Neuronal stem cell (in vitro differentiated cells): ENCODE measurements at regions not wholly inside any gene's neighbourhood (a gene's known extent, or its start where the extent isn't known, plus 50 kb on each side); places are given as distances from the start of the nearest gene placed in this dataset.

Experiments used
- DNase-seq: peaks from one replicate; pipeline ENCODE4 v3.0.0-alpha.2; 2013; ENCODE audit warnings: low spot score
- H2AFZ ChIP-seq: one replicate; pipeline ENCODE4 v1.6.1; 2013; ENCODE audit warnings: mild to moderate bottlenecking, low read length, inconsistent platforms
- H2AK5ac ChIP-seq: 2 replicates; pipeline ENCODE4 v1.6.1; 2013; ENCODE audit warnings: low read depth, mild to moderate bottlenecking, inconsistent platforms, low read length, moderate library complexity, mixed read lengths
- H2BK120ac ChIP-seq: 2 replicates; pipeline ENCODE4 v1.6.1; 2013; ENCODE audit warnings: low read depth, mild to moderate bottlenecking, inconsistent platforms, low read length, moderate library complexity, mixed read lengths
- H2BK12ac ChIP-seq: one replicate; pipeline ENCODE4 v1.6.1; 2013; ENCODE audit warnings: low read length, inconsistent platforms
- H2BK15ac ChIP-seq: 2 replicates; pipeline ENCODE4 v1.6.1; 2013; ENCODE audit warnings: mild to moderate bottlenecking, low read length, inconsistent platforms, mixed read lengths
- H2BK5ac ChIP-seq: one replicate; pipeline ENCODE4 v1.6.1; 2013; ENCODE audit warnings: inconsistent platforms, mild to moderate bottlenecking, low read length, moderate library complexity
- H3K14ac ChIP-seq: one replicate; pipeline ENCODE4 v1.6.1; 2013; ENCODE audit warnings: low read length, inconsistent platforms
- H3K18ac ChIP-seq: 2 replicates; pipeline ENCODE4 v1.6.1; 2013; ENCODE audit warnings: low read length, inconsistent platforms
- H3K23ac ChIP-seq: 2 replicates; pipeline ENCODE4 v1.6.1; 2013; ENCODE audit warnings: low read depth, mild to moderate bottlenecking, mixed read lengths, low read length, inconsistent platforms; ENCODE audit not compliant: poor library complexity
- H3K27ac ChIP-seq: replicated peaks from 3 replicates; pipeline ENCODE4 v1.5.1; 2013; ENCODE audit warnings: low read length, inconsistent platforms
- H3K27me3 ChIP-seq, 3 experiments: 2 replicates each; pipeline ENCODE4 v1.6.1; 2013; ENCODE audit warnings: low read length in 3 of 3, mild to moderate bottlenecking in 2 of 3, inconsistent platforms in 1 of 3, low read depth in 1 of 3, mixed read lengths in 1 of 3, moderate library complexity in 1 of 3; ENCODE audit not compliant: control insufficient read depth in 3 of 3, insufficient read depth in 3 of 3
- H3K36me3 ChIP-seq, 2 donors: replicated peaks in 1 of 2; 2 replicates each; pipeline ENCODE4 v1.6.1; 2013; ENCODE audit warnings: low read length in 2 of 2; ENCODE audit not compliant: control insufficient read depth in 2 of 2, insufficient read depth in 2 of 2
- H3K4ac ChIP-seq: 2 replicates; pipeline ENCODE4 v1.6.1; 2013; ENCODE audit warnings: inconsistent platforms, mild to moderate bottlenecking, low read length, moderate library complexity
- H3K4me1 ChIP-seq, 2 donors: 1 replicate in 1 of 2; 2 replicates in 1 of 2; pipeline ENCODE4 v1.6.1; 2013; ENCODE audit warnings: low read length in 2 of 2, low read depth in 1 of 2; ENCODE audit not compliant: control insufficient read depth in 2 of 2, insufficient read depth in 1 of 2
- H3K4me2 ChIP-seq: one replicate; pipeline ENCODE4 v1.6.1; 2013; ENCODE audit warnings: mild to moderate bottlenecking, low read length, inconsistent platforms; ENCODE audit not compliant: insufficient read depth, poor library complexity, severe bottlenecking
- H3K4me3 ChIP-seq, 2 donors: 2 replicates each; pipeline ENCODE4 v1.5.1; 2013; ENCODE audit warnings: low read length in 2 of 2, mild to moderate bottlenecking in 2 of 2, inconsistent platforms in 1 of 2, moderate library complexity in 1 of 2
- H3K79me1 ChIP-seq: one replicate; pipeline ENCODE4 v1.6.1; 2013; ENCODE audit warnings: low read depth, mild to moderate bottlenecking, inconsistent platforms, low read length, moderate library complexity
- H3K9ac ChIP-seq: one replicate; pipeline ENCODE4 v1.6.1; 2013; ENCODE audit warnings: mild to moderate bottlenecking, low read depth, low read length, inconsistent platforms; ENCODE audit not compliant: poor library complexity
- H3K9me3 ChIP-seq, 2 donors: replicated peaks in 1 of 2; 2 replicates each; pipeline versions ENCODE3 to v1.6.1; 2013; ENCODE audit warnings: low read length in 2 of 2, mild to moderate bottlenecking in 2 of 2, inconsistent platforms in 1 of 2, low read depth in 1 of 2, mixed read lengths in 1 of 2, moderate library complexity in 1 of 2; ENCODE audit not compliant: control insufficient read depth in 2 of 2, insufficient read depth in 1 of 2
- H4K8ac ChIP-seq: one replicate; pipeline ENCODE4 v1.6.1; 2013; ENCODE audit warnings: low read depth, mild to moderate bottlenecking, inconsistent platforms, low read length, moderate library complexity
- H4K91ac ChIP-seq: one replicate; pipeline ENCODE4 v1.6.1; 2013; ENCODE audit warnings: low read length, low read depth, mild to moderate bottlenecking, inconsistent platforms; ENCODE audit not compliant: poor library complexity
- WGBS, 2 donors: extraction: QIAGEN DNeasy Blood & Tissue Kit; methylation state at CpG; one replicate each; pipeline ENCODE4 v1.1.7; 2013; ENCODE audit warnings: missing lambda C conversion rate in 2 of 2, mixed read lengths in 1 of 2; ENCODE audit not compliant: insufficient read length in 2 of 2, insufficient replicate concordance in 1 of 2; ENCODE audit errors: extremely low coverage in 2 of 2; 5-methylcytosine and 5-hydroxymethylcytosine counted together

DNA sequence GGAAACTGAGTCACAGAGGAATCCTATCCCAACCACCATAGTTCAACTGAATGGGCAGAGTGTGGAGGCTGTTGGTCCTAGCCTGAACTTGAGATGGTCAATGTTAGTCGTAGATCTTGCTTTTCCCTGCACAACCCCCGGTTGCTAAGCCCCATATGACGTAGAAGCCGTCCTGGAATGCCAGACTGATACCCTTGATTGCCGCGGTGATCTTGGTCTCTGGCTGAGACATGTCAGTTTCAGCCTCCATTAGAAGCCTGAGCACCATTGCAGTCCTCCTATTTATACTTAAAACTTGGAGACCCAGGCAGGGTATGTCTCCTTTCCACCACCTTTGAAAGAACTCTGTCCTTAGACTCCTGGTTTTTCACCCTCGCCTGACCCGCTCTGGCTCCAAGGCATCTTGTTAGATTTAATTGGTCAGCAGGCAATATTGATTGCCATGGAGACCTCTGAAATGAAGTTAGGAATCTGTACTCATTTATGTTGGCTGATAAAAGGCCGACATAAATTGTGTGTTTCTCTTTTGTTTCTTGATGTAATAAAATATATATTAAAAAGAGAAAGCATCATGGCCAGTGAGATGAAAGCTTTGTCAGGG is 53.4 kb downstream of the RPLP1 start:
- no peak overlapping the region for H4K8ac ChIP-seq
- H3K9me3 ChIP-seq = no peaks in the 10 kb centered on the region
- H3K4me1 ChIP-seq = peaks cover 0 to 3% of the 10 kb centered on the region in 2 donors
- no peak overlapping the region for H3K4ac ChIP-seq
- H3K9ac ChIP-seq = no peak overlapping the region
- no peak overlapping the region for H3K23ac ChIP-seq
- H2AK5ac ChIP-seq = no peak overlapping the region
- no CpG with 5 or more reads among the region's 9 CpGs for WGBS, 2 donors
- H2BK120ac ChIP-seq = no peak overlapping the region
- H2AFZ ChIP-seq = no peak overlapping the region
- H2BK15ac ChIP-seq = no peak overlapping the region
- no peak overlapping the region for H3K18ac ChIP-seq
- no peak overlapping the region for H2BK12ac ChIP-seq
- H3K27ac ChIP-seq = no peak overlapping the region
- no peaks in the 10 kb centered on the region for H3K36me3 ChIP-seq
- no peak overlapping the region for H3K14ac ChIP-seq
- no peak overlapping the region for H3K4me3 ChIP-seq
- no peak overlapping the region for H3K4me2 ChIP-seq
- H3K27me3 ChIP-seq = no peaks in the 10 kb centered on the region
- H3K79me1 ChIP-seq = no peaks in the 10 kb centered on the region
- no peak for DNase-seq
- H2BK5ac ChIP-seq = no peak overlapping the region
- no peak overlapping the region for H4K91ac ChIP-seq

DNA sequence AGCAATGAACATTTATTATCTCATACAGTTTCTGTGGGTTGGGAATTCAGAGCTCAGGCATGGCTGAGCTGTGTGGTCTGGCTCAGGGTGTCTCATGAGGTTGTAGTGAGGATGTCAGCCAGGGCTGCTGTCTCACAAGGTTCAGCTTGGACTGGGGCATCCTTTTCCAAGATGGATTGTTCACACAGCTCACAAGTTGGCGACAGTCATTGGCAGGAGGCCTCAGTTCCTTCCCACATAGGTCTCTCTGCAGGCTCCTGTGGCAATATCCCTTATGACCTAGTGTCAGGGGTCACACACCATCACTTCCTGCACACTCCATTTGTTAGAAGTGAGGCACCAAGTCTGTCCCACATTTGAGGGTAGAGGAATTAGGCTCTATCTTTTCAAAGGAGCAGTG is 56.0 kb downstream of the RPLP1 start:
- no peaks in the 10 kb centered on the region for H3K36me3 ChIP-seq
- H3K14ac ChIP-seq = no peak overlapping the region
- H3K4ac ChIP-seq = no peak overlapping the region
- H3K79me1 ChIP-seq = no peaks in the 10 kb centered on the region
- no peak overlapping the region for H2AK5ac ChIP-seq
- H3K27ac ChIP-seq = no peak overlapping the region
- DNase-seq = no peak
- H3K9me3 ChIP-seq = no peaks in the 10 kb centered on the region
- H2BK15ac ChIP-seq = no peak overlapping the region
- peaks cover 0 to 3% of the 10 kb centered on the region in 2 donors for H3K4me1 ChIP-seq
- no peak overlapping the region for H2BK12ac ChIP-seq
- no peak overlapping the region for H4K91ac ChIP-seq
- H3K4me2 ChIP-seq = no peak overlapping the region
- H3K9ac ChIP-seq = no peak overlapping the region
- WGBS, 2 donors = no CpG with 5 or more reads among the region's 1 CpG
- no peak overlapping the region for H3K18ac ChIP-seq
- H3K27me3 ChIP-seq = no peaks in the 10 kb centered on the region
- no peak overlapping the region for H2BK5ac ChIP-seq
- H3K23ac ChIP-seq = no peak overlapping the region
- no peak overlapping the region for H2BK120ac ChIP-seq
- no peak overlapping the region for H4K8ac ChIP-seq
- H3K4me3 ChIP-seq = no peak overlapping the region
- H2AFZ ChIP-seq = no peak overlapping the region

DNA sequence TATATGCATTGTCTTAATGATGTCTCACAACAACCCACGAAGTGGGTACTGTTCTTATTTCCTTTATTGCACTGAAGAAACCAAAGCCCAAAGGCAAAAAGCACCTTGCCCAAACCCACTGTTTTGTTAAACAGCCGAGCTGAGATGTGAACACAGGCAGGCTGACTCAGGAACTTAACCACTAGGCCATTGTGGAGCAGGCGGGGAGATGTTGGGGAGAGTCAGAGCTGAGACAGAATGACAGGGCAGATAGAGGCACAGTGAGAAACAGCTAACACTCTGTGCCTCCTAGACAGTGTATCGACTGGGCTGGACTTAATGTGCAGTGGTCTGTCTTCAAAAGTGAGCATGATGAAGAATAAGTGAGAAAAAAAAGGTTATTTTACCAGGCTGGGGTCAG is 56.5 kb downstream of the RPLP1 start:
- no peak overlapping the region for H2BK5ac ChIP-seq
- no peak overlapping the region for H2AFZ ChIP-seq
- no peak overlapping the region for H2AK5ac ChIP-seq
- H2BK120ac ChIP-seq = no peak overlapping the region
- no peaks in the 10 kb centered on the region for H3K36me3 ChIP-seq
- H4K91ac ChIP-seq = no peak overlapping the region
- no peak overlapping the region for H3K9ac ChIP-seq
- DNase-seq = no peak
- no peak overlapping the region for H3K23ac ChIP-seq
- H3K79me1 ChIP-seq = no peaks in the 10 kb centered on the region
- no peak overlapping the region for H4K8ac ChIP-seq
- no peak overlapping the region for H3K4me3 ChIP-seq
- whole genome bisulfite sequencing, 2 donors = no CpG with 5 or more reads among the region's 4 CpGs
- no peak overlapping the region for H2BK12ac ChIP-seq
- H3K4me1 ChIP-seq = peaks cover 0 to 3% of the 10 kb centered on the region in 2 donors
- H3K4me2 ChIP-seq = no peak overlapping the region
- no peak overlapping the region for H3K18ac ChIP-seq
- no peak overlapping the region for H2BK15ac ChIP-seq
- H3K27ac ChIP-seq = no peak overlapping the region
- no peak overlapping the region for H3K14ac ChIP-seq
- no peaks in the 10 kb centered on the region for H3K27me3 ChIP-seq
- no peaks in the 10 kb centered on the region for H3K9me3 ChIP-seq
- no peak overlapping the region for H3K4ac ChIP-seq

DNA sequence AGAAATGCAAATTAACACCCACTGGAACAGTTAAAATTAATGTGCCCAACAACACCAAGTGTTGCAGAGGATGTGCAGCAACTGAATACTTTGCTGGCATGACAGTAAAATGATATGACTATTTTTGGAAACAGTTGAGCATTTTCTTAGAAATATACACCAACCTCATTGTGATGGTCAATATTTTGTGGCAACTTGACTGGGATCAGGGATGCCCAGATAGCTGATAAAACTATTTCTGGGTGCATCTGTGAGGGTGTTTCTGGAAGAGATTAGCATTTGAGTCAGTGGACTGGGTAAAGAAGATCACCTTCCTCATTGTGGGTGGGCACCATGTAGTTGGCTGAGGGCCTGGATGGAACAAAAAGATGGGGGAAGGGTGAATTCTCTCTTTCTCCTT is 57.9 kb downstream of the RPLP1 start:
- H3K4me3 ChIP-seq = no peak overlapping the region
- H4K91ac ChIP-seq = no peak overlapping the region
- no peak overlapping the region for H3K4ac ChIP-seq
- no peak overlapping the region for H3K14ac ChIP-seq
- no peak overlapping the region for H3K27ac ChIP-seq
- no peak overlapping the region for H2BK15ac ChIP-seq
- no peak for DNase-seq
- no peak overlapping the region for H3K18ac ChIP-seq
- H3K4me2 ChIP-seq = no peak overlapping the region
- H2BK120ac ChIP-seq = no peak overlapping the region
- H2AFZ ChIP-seq = no peak overlapping the region
- H3K9me3 ChIP-seq = no peaks in the 10 kb centered on the region
- no peak overlapping the region for H4K8ac ChIP-seq
- H3K4me1 ChIP-seq = peaks cover 0 to 3% of the 10 kb centered on the region in 2 donors
- H2BK5ac ChIP-seq = no peak overlapping the region
- H2AK5ac ChIP-seq = no peak overlapping the region
- no peak overlapping the region for H3K9ac ChIP-seq
- no peak overlapping the region for H3K23ac ChIP-seq
- H3K36me3 ChIP-seq = no peaks in the 10 kb centered on the region
- no peak overlapping the region for H2BK12ac ChIP-seq
- H3K79me1 ChIP-seq = no peaks in the 10 kb centered on the region
- no peaks in the 10 kb centered on the region for H3K27me3 ChIP-seq
